Epithelial cell of proximal tubule (primary cell): ENCODE measurements at regions not wholly inside any gene's neighbourhood (a gene's known extent, or its start where the extent isn't known, plus 50 kb on each side); places are given as distances from the start of the nearest gene placed in this dataset.

Source experiments
- DNase-seq: peaks from one replicate; pipeline ENCODE4 v3.0.0-alpha.2; 2011; ENCODE audit warnings: low read depth
- H3K4me3 ChIP-seq: 2 replicates; pipeline ENCODE4 v1.5.1; 2011; ENCODE audit warnings: low read depth, mild to moderate bottlenecking, low read length
- TF ChIP-seq, protein P1 (sequence below): conservative IDR thresholded peaks from 2 replicates; pipeline ENCODE4 v1.5.1; 2012; ENCODE audit warnings: low read depth, mild to moderate bottlenecking, low read length

DNA sequence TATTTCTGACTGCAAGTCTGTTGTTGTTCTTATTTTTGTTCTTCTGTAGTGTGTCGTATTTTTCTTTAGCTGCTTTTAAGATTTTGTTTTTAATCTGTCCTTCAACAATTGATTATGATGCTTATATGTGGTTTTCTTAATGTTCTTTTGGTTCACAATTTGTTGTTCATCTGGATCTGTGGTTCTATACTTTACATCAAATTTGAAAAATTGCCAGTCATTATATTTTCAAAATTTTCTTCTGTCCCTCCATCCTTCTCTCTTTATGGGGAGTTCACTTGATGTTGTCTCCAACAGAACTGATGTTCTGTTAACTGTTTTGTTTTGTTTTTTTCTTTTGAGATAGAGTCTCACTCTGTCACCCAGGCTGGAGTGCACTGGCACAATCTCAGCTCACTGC is 378.5 kb upstream of the CD180 start:
- H3K4me3 ChIP-seq, result no peak overlapping the region
- TF ChIP-seq, protein P1, sequence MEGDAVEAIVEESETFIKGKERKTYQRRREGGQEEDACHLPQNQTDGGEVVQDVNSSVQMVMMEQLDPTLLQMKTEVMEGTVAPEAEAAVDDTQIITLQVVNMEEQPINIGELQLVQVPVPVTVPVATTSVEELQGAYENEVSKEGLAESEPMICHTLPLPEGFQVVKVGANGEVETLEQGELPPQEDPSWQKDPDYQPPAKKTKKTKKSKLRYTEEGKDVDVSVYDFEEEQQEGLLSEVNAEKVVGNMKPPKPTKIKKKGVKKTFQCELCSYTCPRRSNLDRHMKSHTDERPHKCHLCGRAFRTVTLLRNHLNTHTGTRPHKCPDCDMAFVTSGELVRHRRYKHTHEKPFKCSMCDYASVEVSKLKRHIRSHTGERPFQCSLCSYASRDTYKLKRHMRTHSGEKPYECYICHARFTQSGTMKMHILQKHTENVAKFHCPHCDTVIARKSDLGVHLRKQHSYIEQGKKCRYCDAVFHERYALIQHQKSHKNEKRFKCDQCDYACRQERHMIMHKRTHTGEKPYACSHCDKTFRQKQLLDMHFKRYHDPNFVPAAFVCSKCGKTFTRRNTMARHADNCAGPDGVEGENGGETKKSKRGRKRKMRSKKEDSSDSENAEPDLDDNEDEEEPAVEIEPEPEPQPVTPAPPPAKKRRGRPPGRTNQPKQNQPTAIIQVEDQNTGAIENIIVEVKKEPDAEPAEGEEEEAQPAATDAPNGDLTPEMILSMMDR, result no peak
- no peak for DNase-seq

DNA sequence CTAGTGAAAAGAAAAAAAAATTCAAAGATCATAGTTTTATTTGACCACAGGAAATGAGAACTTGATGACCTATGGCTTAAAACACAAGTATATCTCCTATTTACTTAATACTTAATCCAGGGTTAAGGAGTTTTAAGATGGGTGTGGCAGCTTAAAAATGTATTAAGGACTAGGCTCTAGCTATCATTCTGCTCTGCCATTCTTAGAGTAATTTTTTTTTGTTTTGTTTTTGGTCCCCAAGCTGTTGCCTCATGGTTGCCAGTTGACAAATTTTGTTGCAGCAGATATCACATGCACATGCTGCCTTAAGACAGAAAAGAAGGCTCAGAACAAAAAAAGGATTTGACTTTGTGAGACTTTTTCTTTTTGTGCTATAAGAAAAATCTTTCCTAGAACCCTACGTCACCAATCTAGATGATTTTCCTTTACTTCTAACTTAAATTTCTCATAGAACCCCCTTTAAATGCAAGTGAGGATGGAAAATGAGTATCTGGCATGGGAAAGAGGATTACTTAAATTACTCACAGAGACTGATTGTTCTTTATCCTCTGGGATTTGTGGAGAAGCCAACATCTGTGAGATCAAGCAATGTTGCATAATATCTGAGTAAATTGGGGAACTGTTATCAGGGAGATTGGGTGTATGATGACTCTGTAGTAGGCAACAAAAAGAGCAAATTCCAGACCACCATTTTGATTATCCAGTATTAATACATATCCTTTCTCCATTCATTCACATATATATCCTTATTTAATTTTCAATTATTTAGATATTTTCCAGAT is 364.7 kb upstream of the CD180 start:
- DNase-seq, result no peak
- TF ChIP-seq, protein P1, result no peak
- no peak overlapping the region for H3K4me3 ChIP-seq

DNA sequence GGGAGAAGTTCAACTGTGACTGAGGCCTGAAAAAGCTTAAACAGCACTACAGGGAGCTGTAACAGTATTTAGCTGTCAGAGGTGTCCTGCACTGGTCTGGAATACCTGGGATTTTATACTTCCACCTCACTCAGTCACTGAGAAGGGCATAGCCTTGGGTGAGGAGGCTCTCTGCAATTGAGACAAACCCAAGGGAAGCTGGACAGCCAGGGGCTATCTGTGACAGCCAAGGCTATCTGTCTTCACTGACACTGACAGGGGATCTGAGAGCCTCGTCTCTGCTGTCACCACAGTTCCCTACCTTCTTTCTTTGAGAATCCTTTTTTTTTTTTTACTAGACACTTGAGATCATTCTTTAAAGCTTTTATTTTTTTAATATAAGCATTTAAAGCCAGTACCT is 356.2 kb upstream of the CD180 start:
- no peak overlapping the region for H3K4me3 ChIP-seq
- TF ChIP-seq, protein P1, result no peak
- DNase-seq, result no peak

DNA sequence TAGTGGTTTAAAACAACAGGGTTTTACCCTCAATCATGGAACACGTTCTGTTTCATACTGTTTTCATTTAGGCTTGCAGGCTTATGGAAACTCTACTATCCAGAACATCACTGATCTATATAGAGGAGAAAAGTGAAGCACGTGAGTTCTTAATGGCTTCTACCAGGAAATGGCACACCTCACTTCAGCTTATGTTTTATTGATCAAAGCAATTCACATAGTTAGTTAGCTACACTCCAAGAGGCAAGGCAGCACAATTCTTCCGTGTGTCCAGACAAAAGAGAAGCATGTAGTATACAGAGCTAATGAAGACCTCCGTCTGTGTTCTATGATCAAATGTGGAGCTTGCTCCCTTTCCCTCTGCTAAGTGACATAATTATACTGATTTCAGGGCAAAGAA is 353.3 kb upstream of the CD180 start:
- TF ChIP-seq, protein P1, result no peak
- no peak for DNase-seq
- H3K4me3 ChIP-seq, result no peak overlapping the region

DNA sequence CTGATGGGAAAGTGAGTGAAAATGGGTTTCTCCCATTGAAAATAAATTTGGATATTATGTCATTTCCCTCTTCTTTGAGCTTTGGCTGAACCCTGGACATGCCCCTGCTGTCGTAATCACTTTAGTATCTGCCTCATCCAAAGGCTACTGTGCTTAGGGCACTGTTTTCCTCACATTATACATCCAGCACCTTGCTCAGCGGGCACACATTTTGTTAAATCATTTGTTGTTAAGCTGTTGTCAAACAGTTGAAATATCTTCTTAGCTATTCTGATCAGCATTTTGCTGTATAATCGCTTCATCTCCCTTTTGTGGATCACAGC is 352.7 kb upstream of the CD180 start:
- TF ChIP-seq, protein P1, result no peak
- DNase-seq, result no peak
- H3K4me3 ChIP-seq, result no peak overlapping the region

DNA sequence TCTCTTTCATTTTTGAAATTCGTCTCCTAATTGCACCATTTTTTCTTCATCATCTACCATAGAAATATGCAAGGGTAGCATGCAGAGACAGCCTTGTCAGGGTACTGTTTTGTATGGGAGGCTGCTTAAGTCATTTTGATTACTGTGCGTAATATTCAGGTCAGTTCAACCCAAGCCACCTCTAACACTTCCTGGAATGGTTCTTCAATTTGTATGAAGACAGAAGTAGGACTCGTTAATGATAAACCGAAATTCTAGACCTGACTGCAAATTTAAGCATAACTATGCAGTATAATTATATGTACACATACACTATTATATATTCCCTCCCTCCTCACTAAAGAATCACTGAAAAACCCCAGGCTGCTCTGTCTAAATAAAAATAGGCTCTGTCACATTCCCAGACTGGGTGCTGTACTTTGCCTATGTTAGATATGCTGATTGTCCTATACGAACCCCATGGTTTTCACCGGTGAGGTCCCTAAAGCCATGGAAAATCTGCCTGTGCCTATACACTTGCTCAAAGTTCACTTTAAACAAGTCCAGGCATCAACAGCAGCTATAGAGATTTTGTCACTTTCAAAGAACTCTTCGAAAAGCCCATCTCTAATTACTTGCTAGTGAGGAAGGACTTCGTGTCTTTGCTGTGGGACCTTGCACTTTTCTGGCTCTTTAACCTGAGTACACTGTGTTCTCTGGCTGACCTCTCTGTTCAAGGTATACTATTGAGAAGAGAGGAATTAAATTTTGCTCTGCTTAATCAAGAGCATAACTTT is 352.1 kb upstream of the CD180 start:
- TF ChIP-seq, protein P1, result no peak
- DNase-seq, result no peak
- no peak overlapping the region for H3K4me3 ChIP-seq
